ENCODE measurements at regions not wholly inside any gene's neighbourhood (a gene's known extent, or its start where the extent isn't known, plus 50 kb on each side); places are given as distances from the start of the nearest gene placed in this dataset.

DNA sequence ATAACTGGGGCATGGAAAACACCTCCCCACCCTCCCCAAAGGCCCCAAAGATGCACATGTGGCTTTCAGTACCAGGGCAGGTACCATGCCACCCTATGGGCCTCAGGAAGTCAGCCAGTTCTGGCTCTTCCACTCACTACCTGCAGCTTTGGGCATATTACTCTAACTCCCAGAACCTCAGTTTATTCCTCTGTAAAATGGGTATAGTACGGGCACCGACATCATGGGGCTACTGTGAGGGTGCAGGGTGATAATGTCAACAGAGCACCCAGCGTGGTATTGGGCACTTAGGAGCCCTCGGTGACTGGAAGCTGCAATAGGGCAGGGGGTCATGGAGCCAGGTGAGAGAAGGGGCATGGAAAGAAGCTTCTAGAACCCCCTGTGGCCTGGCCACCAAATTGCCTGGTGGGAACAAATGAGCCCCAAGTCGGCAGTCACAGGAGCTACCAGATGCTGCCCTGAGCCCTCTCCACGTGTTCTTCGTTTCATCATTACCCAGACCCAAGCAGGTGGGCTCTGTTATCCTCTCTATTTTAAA is 512.1 kb downstream of the SHQ1 start:
- no peak for TF ChIP-seq CTCF (IDR thresholded peaks at IDR 0.05; ENCODE audit: poor library complexity, severe bottlenecking)

DNA sequence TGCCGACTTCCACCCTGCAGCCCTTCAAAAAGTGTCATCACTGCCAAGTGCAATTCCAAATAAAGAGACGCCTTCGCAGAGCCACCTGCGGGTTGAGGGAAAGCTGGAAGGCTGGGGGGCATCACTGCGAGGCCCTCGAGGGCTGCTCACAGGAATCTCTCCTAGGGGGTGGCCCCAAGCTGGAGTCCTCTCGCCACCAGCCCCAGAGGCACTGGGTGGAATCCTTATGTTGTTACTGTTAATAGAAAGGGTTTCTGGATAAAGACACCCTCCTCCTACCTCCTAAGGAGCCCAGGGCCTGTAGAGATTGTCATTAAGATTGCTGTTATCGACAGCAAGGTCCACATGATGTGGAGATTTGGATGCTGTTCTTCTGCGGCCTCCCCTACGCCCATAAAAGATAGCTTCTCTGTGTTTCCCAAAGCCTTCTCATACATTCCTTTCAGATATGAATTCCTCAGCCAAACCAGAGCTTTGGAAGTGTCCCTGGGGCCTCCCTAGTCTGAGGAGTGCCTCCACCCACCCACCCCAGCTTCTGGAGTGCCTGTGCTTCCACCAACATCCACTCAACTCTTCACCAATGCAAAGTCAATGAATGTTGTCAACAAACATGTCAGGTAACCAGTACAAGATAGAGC is 512.7 kb downstream of the SHQ1 start:
- no peak overlapping the region for H3K27ac ChIP-seq (ENCODE audit: poor library complexity, severe bottlenecking)
- H3K4me1 ChIP-seq (ENCODE audit: insufficient read depth, poor library complexity, severe bottlenecking) = peaks cover 20% of the 10 kb centered on the region
- H3K4me3 ChIP-seq (ENCODE audit: severe bottlenecking) = no peak overlapping the region
- no peaks in the 10 kb centered on the region for H3K36me3 ChIP-seq (ENCODE audit: low read depth)
- no peak for TF ChIP-seq CTCF (IDR thresholded peaks at IDR 0.05; ENCODE audit: poor library complexity, severe bottlenecking)
- H3K27me3 ChIP-seq (ENCODE audit: insufficient read depth, poor library complexity, severe bottlenecking) = no peaks in the 10 kb centered on the region
- H3K9me3 ChIP-seq (ENCODE audit: severe bottlenecking) = no peaks in the 10 kb centered on the region
- no peak for ATAC-seq (ENCODE audit: low read depth)
- peak; percentile 13 for DNase-seq (ENCODE audit: low spot score)

More for the DNA sequence above, 512.1 kb downstream of the SHQ1 start:
- no peak overlapping the region for H3K4me3 ChIP-seq (ENCODE audit: severe bottlenecking)
- DNase-seq (ENCODE audit: low spot score) (peak; percentile 11), ATAC-seq (ENCODE audit: low read depth) (no peak)
- no peaks in the 10 kb centered on the region for H3K9me3 ChIP-seq (ENCODE audit: severe bottlenecking)
- H3K27ac ChIP-seq (ENCODE audit: poor library complexity, severe bottlenecking) = peak overlapping the region; percentile 92
- peaks cover 20% of the 10 kb centered on the region for H3K4me1 ChIP-seq (ENCODE audit: insufficient read depth, poor library complexity, severe bottlenecking)
- H3K27me3 ChIP-seq (ENCODE audit: insufficient read depth, poor library complexity, severe bottlenecking) = no peaks in the 10 kb centered on the region
- no peaks in the 10 kb centered on the region for H3K36me3 ChIP-seq (ENCODE audit: low read depth)

GRCh38 chr3:72334681-72335457 is 513.4 kb downstream of the SHQ1 start:
- ATAC-seq (ENCODE audit: low read depth) = no peak
- Histone ChIP-seq H3K36me3 (ENCODE audit: low read depth) (no peaks in the 10 kb centered on the region), H3K4me3 (ENCODE audit: severe bottlenecking) (no peak overlapping the region), H3K4me1 (ENCODE audit: insufficient read depth, poor library complexity, severe bottlenecking) (peaks cover 20% of the 10 kb centered on the region), H3K27ac (ENCODE audit: poor library complexity, severe bottlenecking) (no peak overlapping the region), H3K27me3 (ENCODE audit: insufficient read depth, poor library complexity, severe bottlenecking) (no peaks in the 10 kb centered on the region), H3K9me3 (ENCODE audit: severe bottlenecking) (no peaks in the 10 kb centered on the region)
- TF ChIP-seq CTCF (IDR thresholded peaks at IDR 0.05; ENCODE audit: poor library complexity, severe bottlenecking) = no peak
- DNase-seq (ENCODE audit: low spot score) = peak; percentile 34

DNA sequence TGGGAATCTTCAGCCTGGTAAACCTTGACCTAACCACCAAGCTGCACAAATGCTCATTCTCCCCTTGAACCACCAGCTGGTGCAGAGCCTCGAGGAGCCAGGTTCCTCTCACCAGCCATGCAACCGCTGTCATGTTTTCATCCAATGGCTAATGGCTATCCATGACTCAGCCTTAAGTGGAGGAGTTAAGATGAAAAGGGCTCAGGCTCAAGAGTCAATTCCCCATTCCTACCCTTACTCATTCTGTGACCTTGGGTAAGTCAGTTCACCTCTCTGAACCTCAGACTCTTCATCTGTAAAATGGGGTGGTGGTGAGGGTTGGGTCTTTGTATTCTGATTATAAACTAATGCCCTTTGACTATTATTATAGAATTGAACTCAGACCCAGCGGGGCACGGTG is 515.6 kb downstream of the SHQ1 start:
- no peak for TF ChIP-seq CTCF (IDR thresholded peaks at IDR 0.05; ENCODE audit: poor library complexity, severe bottlenecking)
- Histone ChIP-seq H3K27ac (ENCODE audit: poor library complexity, severe bottlenecking) (no peak overlapping the region), H3K4me3 (ENCODE audit: severe bottlenecking) (no peak overlapping the region), H3K27me3 (ENCODE audit: insufficient read depth, poor library complexity, severe bottlenecking) (no peaks in the 10 kb centered on the region), H3K4me1 (ENCODE audit: insufficient read depth, poor library complexity, severe bottlenecking) (peaks cover 4% of the 10 kb centered on the region), H3K9me3 (ENCODE audit: severe bottlenecking) (no peaks in the 10 kb centered on the region), H3K36me3 (ENCODE audit: low read depth) (no peaks in the 10 kb centered on the region)
- ATAC-seq (ENCODE audit: low read depth) (no peak), DNase-seq (ENCODE audit: low spot score) (no peak)
